GM10248 (cell line): ENCODE measurements at regions not wholly inside any gene's neighbourhood (a gene's known extent, or its start where the extent isn't known, plus 50 kb on each side); places are given as distances from the start of the nearest gene placed in this dataset.

Experiments used
- CTCF ChIA-PET: fragments of 300-600 bp; sonication (Branson Sonifier 250); formaldehyde crosslinking; extraction: SDS; loops from one replicate; lab custom pipeline; 2021; ENCODE audit warnings: antibody characterized with exemption; lab: Yijun Ruan, JAX
- POLR2A ChIA-PET: fragments of 350-650 bp; sonication (Branson Sonifier 250); formaldehyde crosslinking; extraction: SDS; loops from one replicate; lab custom pipeline; 2020; ENCODE audit warnings: antibody characterized with exemption; lab: Yijun Ruan, JAX
- DNase-seq: peaks from one replicate; pipeline ENCODE4 v3.0.0; 2012; ENCODE audit errors: extremely low spot score
- CTCF ChIP-seq: IDR thresholded peaks from 2 replicates; pipeline ENCODE4 v1.5.1; 2012; ENCODE audit warnings: mild to moderate bottlenecking, low read depth; ENCODE audit errors: extremely low read depth, missing control alignments, control extremely low read depth

DNA sequence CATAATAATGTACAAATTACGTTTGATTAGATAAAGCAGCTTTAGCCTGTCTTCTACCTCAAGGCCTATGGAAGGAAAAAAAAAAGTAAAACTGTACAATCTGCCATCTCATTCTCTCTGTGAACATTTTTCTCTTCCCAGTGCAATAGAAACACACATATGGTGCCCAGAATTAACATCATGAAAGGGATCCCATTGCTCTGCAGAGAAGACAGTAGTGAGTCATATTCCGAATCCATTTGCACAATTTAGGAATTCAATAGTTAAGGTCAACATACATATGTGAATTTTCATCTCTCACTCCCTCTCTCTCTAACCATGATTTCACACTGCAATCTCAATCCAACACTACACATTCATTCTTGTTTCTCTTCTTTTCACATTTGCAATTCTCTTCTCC lies 640.9 kb upstream of the SOX11 start:
- TF ChIP-seq CTCF: no peak
- DNase-seq: no peak
- POLR2A ChIA-PET: no interaction called here
- CTCF ChIA-PET: no interaction called here

DNA sequence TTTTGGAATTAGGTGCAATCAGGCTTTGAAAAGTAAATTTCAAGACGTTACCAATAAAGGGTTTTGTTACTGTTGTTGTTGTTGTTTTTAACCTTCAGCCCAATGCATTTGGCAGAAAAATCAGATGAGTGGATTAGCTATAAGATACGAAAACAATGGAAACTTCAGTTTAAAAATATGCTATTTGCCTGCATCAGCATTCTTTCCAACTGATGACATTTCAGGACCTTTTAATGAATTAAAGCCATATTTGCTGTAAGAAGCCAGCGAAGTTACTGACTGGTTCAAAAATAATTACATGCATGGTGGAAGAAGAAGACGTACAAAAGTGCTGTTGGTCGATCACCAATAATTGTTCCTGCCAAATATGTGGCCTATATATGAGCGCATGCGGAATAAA lies 639.3 kb upstream of the SOX11 start:
- DNase-seq: no peak
- no peak for TF ChIP-seq CTCF
- ChIA-PET POLR2A (no interaction called here), CTCF (no interaction called here)

- TF ChIP-seq CTCF: no peak
- DNase-seq: no peak
- ChIA-PET CTCF (interaction anchor here (0.6 kb wide), 1 partner anchor 8 kb away, joined by 3 read pairs; no protein-coding TSS in a partner anchor), POLR2A (no interaction called here)
Measured at GRCh38 chr2:5057891-5058351, 634.3 kb upstream of the SOX11 start.

- CTCF ChIA-PET: interaction anchor here (1.1 to 2.0 kb wide), 3 partner anchors 10 to 32 kb away, joined by 3 to 6 read pairs (median 3); no protein-coding TSS in a partner anchor
Measured at GRCh38 chr2:5060956-5061355, 631.2 kb upstream of the SOX11 start.

GRCh38 chr2:5064687-5065086 lies 627.5 kb upstream of the SOX11 start:
- ChIA-PET POLR2A (no interaction called here), CTCF (no interaction called here)
- TF ChIP-seq CTCF: no peak

More at GRCh38 chr2:5060956-5061355, 631.2 kb upstream of the SOX11 start:
- no peak for DNase-seq
- POLR2A ChIA-PET: no interaction called here
- TF ChIP-seq CTCF: no peak

DNA sequence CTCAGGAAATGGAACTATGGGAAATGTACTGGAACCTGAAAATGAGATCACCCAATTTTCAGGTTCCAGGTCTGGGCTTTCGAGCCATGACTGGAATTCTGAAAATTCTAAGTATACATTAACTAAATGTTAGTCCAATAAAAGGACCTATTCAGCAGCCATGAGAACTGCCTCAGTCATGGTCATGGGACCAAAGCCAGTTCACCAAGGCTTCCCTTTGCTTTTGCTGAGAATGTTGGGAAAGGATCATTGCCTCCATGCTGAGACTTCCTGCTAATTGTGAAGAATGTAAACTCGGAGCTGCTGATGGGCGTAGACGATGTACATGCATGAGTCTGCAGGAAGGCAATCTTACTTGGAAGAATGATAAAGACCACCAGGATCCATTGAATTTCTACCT lies 624.4 kb upstream of the SOX11 start:
- POLR2A ChIA-PET: no interaction called here
- TF ChIP-seq CTCF: no peak
- no peak for DNase-seq
- CTCF ChIA-PET: no interaction called here

More at GRCh38 chr2:5064687-5065086, 627.5 kb upstream of the SOX11 start:
- DNase-seq: no peak
